GM13976 (cell line): ENCODE measurements at regions not wholly inside any gene's neighbourhood (a gene's known extent, or its start where the extent isn't known, plus 50 kb on each side); places are given as distances from the start of the nearest gene placed in this dataset.

Experiments used
- DNase-seq: peaks from one replicate; pipeline ENCODE4 v3.0.0; 2012; ENCODE audit warnings: low spot score
- in situ Hi-C: fragments of 300-500 bp; cut with MboI; formaldehyde crosslinking; loops from one replicate; pipeline ENCODE4 v1.12.0; 2022; ENCODE audit warnings: low sequenced_read_pairs, mixed read lengths, inconsistent platforms; ENCODE audit not compliant: unreplicated experiment
- TF ChIP-seq, protein P1 (sequence below): IDR thresholded peaks from 2 replicates; pipeline ENCODE4 v1.5.1; 2012; ENCODE audit warnings: borderline replicate concordance, mild to moderate bottlenecking; ENCODE audit not compliant: insufficient read depth; ENCODE audit errors: extremely low read depth, missing control alignments, control extremely low read depth

DNA sequence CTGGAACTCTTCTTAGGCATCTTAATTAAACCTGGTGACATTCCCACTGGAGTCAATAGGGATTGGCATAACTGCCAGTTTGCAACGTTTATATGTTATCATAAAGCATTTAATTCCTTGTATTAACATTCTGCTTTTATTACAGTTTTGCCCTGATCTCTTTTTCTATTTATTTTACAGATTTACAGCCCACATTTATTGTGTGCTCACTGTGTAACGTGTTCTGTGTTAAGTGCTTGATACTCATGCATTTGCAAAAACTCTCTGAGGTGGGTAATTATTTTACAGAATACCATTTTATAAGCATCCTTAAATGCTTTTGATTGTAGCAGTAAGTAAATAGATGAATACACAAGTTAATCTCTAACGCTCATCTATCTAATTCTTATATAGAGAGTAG lies 341.5 kb upstream of the FAR2 start:
- TF ChIP-seq, protein P1, sequence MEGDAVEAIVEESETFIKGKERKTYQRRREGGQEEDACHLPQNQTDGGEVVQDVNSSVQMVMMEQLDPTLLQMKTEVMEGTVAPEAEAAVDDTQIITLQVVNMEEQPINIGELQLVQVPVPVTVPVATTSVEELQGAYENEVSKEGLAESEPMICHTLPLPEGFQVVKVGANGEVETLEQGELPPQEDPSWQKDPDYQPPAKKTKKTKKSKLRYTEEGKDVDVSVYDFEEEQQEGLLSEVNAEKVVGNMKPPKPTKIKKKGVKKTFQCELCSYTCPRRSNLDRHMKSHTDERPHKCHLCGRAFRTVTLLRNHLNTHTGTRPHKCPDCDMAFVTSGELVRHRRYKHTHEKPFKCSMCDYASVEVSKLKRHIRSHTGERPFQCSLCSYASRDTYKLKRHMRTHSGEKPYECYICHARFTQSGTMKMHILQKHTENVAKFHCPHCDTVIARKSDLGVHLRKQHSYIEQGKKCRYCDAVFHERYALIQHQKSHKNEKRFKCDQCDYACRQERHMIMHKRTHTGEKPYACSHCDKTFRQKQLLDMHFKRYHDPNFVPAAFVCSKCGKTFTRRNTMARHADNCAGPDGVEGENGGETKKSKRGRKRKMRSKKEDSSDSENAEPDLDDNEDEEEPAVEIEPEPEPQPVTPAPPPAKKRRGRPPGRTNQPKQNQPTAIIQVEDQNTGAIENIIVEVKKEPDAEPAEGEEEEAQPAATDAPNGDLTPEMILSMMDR = no peak
- no peak for DNase-seq
- in situ Hi-C loops = no loop called here

- DNase-seq = no peak
- TF ChIP-seq, protein P1 = no peak
- in situ Hi-C loops = no loop called here
Measured at GRCh38 chr12:28811457-28811856, 337.6 kb upstream of the FAR2 start.

DNA sequence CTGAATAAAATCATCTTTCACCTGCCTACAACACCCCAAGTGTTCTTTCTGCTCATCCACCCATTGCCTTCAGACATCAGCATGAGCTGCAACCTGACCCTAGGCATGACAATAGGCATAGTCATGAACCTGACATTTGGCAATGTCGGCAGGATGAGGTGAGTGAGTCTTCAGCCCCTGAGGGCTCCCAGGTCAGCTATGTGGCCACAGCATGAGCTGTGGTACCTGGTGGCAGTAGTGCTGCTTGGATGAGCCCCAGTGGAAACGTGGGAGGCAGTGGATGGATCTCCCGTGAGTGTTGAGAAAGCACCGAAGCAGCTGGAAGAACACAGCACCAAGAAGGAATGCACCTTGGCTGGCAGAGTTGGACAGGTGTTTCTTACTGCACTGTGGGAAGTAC lies 334.8 kb upstream of the FAR2 start:
- TF ChIP-seq, protein P1 = no peak
- in situ Hi-C loops = no loop called here
- DNase-seq = no peak

- in situ Hi-C loops = no loop called here
- TF ChIP-seq, protein P1 = no peak
- DNase-seq = no peak
Measured at GRCh38 chr12:28817524-28817923, 331.6 kb upstream of the FAR2 start.

DNA sequence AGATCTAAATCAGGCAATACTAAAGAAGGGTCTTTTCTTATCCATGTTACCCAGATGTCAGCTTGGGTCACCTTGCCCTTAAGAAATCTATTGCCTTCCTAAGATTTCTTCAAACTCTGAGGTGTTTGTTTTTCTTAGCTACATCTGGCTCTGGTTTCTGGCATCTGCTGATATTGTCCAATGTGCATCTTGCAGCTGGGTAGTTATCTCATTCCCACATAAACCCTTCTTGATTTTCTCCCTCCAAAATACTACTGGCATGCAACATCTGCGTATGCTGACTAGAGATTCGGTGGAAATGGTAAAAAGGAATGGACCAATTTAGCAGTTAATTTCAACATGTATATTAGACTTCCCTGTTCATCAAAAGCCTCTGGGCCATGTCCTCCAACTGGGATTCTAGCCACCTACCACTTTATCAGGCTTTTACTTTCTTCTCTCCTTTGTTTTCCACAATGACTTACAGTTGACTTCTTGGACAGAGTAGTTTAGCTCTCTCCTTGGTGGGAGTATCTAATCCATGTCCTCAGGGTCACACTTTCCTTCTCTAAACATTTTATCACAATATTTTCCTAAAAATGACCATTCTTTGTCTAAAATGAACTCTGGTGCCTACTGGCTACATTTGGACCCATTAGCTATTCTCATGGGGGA lies 324.8 kb upstream of the FAR2 start:
- in situ Hi-C loops = no loop called here
- TF ChIP-seq, protein P1 = no peak
- no peak for DNase-seq

DNA sequence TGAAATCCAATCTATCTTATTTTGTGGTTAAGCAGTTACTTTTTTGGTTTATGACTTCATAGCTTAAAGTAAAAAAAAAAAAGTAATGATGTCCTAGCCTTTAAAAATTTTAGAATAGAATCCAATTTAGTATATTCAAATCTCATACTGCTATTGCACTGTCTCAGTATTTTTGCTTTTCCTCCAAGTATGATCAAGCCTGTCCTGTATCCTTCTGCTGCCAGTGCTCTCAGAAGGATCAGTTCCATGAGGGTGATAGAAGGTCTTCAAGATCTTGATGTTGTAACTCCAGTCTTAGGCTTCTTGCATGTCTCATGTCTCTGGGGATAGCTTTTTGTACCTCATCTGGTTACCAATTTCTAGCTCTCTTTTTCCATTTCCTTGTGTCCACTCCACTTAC lies 324.2 kb upstream of the FAR2 start:
- TF ChIP-seq, protein P1 = no peak
- no peak for DNase-seq
- in situ Hi-C loops = no loop called here

- in situ Hi-C loops = no loop called here
- TF ChIP-seq, protein P1 = no peak
- no peak for DNase-seq
Measured at GRCh38 chr12:28826766-28827165, 322.3 kb upstream of the FAR2 start.
